Panc1 (cell line): ENCODE measurements at regions not wholly inside any gene's neighbourhood (a gene's known extent, or its start where the extent isn't known, plus 50 kb on each side); places are given as distances from the start of the nearest gene placed in this dataset.

Experiments used
- ATAC-seq: fragments of 200-7000 bp; cut with Tn5 transposase; 2 replicates; pipeline ENCODE4 v1.9.1; 2020; ENCODE audit warnings: mild to moderate bottlenecking, moderate library complexity
- BruUV-seq: library from RNA; stranded (reverse); fragments of 400-500 nt; replicated peaks from 2 replicates; lab custom pipeline; 2021; lab: Mats Ljungman, UMichigan
- CTCF ChIA-PET: fragments of 300-600 bp; sonication (Branson Sonifier 250); formaldehyde crosslinking; loops from one replicate; lab custom pipeline; 2022; ENCODE audit warnings: antibody characterized with exemption; lab: Charles Lee
- POLR2A ChIA-PET: fragments of 300-600 bp; sonication (Branson Sonifier 250); formaldehyde crosslinking; loops from one replicate; lab custom pipeline; 2022; ENCODE audit warnings: antibody characterized with exemption; lab: Charles Lee
- DNase-seq: peaks from one replicate; pipeline ENCODE4 v3.0.0-alpha.2; 2010; ENCODE audit warnings: low read depth, low spot score
- H3K27ac ChIP-seq: 2 replicates; pipeline ENCODE4 v1.5.1; 2011; ENCODE audit warnings: mild to moderate bottlenecking, low read length, inconsistent platforms
- H3K27me3 ChIP-seq: fragments of 200-500 bp; sonication (Bioruptor generic); 2 replicates; pipeline ENCODE4 v1.6.0; 2014; ENCODE audit warnings: low read length, inconsistent platforms; ENCODE audit not compliant: control insufficient read depth, insufficient read depth
- H3K36me3 ChIP-seq: fragments of 200-500 bp; sonication (Bioruptor generic); 2 replicates; pipeline ENCODE4 v1.5.1; 2014; ENCODE audit warnings: inconsistent platforms, mild to moderate bottlenecking, low read length, moderate library complexity; ENCODE audit not compliant: control insufficient read depth, insufficient read depth
- H3K4me1 ChIP-seq: 2 replicates; pipeline ENCODE4 v1.5.1; 2011; ENCODE audit warnings: inconsistent platforms, mild to moderate bottlenecking, low read length, moderate library complexity; ENCODE audit not compliant: control insufficient read depth, insufficient read depth
- H3K4me3 ChIP-seq, 2 experiments: 2 replicates each; pipeline ENCODE4 v1.5.1; 2011 to 2012; ENCODE audit warnings: low read depth in 2 of 2, low read length in 2 of 2, mild to moderate bottlenecking in 2 of 2, inconsistent platforms in 1 of 2, moderate library complexity in 1 of 2
- H3K9me3 ChIP-seq: fragments of 200-500 bp; sonication (Bioruptor generic); 2 replicates; pipeline ENCODE4 v1.5.1; 2014; ENCODE audit warnings: low read depth, mild to moderate bottlenecking, inconsistent platforms, low read length, moderate library complexity; ENCODE audit not compliant: control insufficient read depth, insufficient read depth
- POLR2AphosphoS5 ChIP-seq: IDR thresholded peaks from 2 replicates; pipeline ENCODE4 v1.6.1; 2012; ENCODE audit warnings: mild to moderate bottlenecking, low read depth, low read length, moderate library complexity
- REST ChIP-seq, 2 experiments: IDR thresholded peaks; 2 replicates each; pipeline ENCODE4 v1.6.1; 2011 to 2012; ENCODE audit warnings: low read depth in 2 of 2, control low read depth in 1 of 2, low read length in 1 of 2, mild to moderate bottlenecking in 1 of 2, moderate library complexity in 1 of 2; ENCODE audit not compliant: insufficient read depth in 1 of 2
- SIN3A ChIP-seq: IDR thresholded peaks from 2 replicates; pipeline ENCODE4 v1.6.1; 2012; ENCODE audit warnings: low read depth, mild to moderate bottlenecking, low read length, moderate library complexity, borderline replicate concordance; ENCODE audit not compliant: insufficient read depth
- TCF7L2 ChIP-seq: IDR thresholded peaks from 2 replicates; pipeline ENCODE4 v1.6.1; 2011; ENCODE audit warnings: mild to moderate bottlenecking, low read depth, low read length, inconsistent platforms
- in situ Hi-C: cut with HindIII; loops from 2 replicates; pipeline ENCODE4 v1.10.0; 2016; ENCODE audit warnings: low sequenced_read_pairs, low pct_unique_long_range_greater_than_20kb
- intact Hi-C: fragments of 100-400 bp; cut with micrococcal nuclease; formaldehyde crosslinking; loops from one replicate; pipeline ENCODE4 v1.10.0; 2022; ENCODE audit not compliant: unreplicated experiment
- TF ChIP-seq, protein P1 (sequence below): fragments of 450-650 bp; IDR thresholded peaks from 2 replicates; pipeline ENCODE4 v1.5.1; 2017; ENCODE audit warnings: mild to moderate bottlenecking

DNA sequence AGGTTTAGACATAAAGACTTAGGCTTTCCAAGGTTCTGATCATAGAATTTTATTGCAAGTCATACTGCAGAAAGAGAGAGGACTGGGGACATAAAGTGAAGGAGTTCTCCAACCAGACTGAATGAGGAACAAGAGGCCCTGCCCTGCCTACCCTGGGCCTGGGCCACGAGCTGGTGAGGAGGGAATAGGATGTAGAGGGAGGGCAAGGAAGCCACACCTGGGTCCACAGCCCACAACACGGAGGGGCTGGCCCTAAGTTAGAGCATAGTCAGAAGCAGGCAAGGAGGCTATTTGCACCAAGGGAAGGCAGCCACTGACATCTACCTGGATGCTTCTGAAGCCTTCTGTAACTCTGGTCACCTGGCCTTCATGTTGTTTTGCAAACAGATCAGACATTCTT lies 82.2 kb upstream of the CXCL12 start:
- POLR2A ChIA-PET: no interaction called here
- no peak overlapping the region for H3K27ac ChIP-seq
- ATAC-seq (no peak), DNase-seq (no peak)
- no peaks in the 10 kb centered on the region for H3K9me3 ChIP-seq
- TF ChIP-seq POLR2AphosphoS5 (no peak), REST (IDR thresholded peaks at IDR 0.05; ENCODE audit: insufficient read depth in 1 of 2, low read depth in 2 of 2, low read length in 1 of 2) (no peak), SIN3A (no peak), TCF7L2 (no peak)
- TF ChIP-seq, protein P1, sequence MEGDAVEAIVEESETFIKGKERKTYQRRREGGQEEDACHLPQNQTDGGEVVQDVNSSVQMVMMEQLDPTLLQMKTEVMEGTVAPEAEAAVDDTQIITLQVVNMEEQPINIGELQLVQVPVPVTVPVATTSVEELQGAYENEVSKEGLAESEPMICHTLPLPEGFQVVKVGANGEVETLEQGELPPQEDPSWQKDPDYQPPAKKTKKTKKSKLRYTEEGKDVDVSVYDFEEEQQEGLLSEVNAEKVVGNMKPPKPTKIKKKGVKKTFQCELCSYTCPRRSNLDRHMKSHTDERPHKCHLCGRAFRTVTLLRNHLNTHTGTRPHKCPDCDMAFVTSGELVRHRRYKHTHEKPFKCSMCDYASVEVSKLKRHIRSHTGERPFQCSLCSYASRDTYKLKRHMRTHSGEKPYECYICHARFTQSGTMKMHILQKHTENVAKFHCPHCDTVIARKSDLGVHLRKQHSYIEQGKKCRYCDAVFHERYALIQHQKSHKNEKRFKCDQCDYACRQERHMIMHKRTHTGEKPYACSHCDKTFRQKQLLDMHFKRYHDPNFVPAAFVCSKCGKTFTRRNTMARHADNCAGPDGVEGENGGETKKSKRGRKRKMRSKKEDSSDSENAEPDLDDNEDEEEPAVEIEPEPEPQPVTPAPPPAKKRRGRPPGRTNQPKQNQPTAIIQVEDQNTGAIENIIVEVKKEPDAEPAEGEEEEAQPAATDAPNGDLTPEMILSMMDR: no peak
- CTCF ChIA-PET: no interaction called here
- in situ Hi-C loops: no loop called here
- H3K36me3 ChIP-seq: no peaks in the 10 kb centered on the region
- intact Hi-C loops: no loop called here
- no peaks in the 10 kb centered on the region; the same call in 1 of the 2 replicates for H3K27me3 ChIP-seq
- BruUV-seq: no TSS peak
- no peak overlapping the region for H3K4me3 ChIP-seq
- no peaks in the 10 kb centered on the region for H3K4me1 ChIP-seq

- no peak for ATAC-seq
- intact Hi-C loops: no loop called here
- H3K4me1 ChIP-seq: no peaks in the 10 kb centered on the region
- no peak for DNase-seq
- H3K27ac ChIP-seq: no peak overlapping the region
- in situ Hi-C loops: no loop called here
- H3K4me3 ChIP-seq: no peak overlapping the region
- TF ChIP-seq POLR2AphosphoS5 (no peak), REST (IDR thresholded peaks at IDR 0.05; ENCODE audit: insufficient read depth in 1 of 2, low read depth in 2 of 2, low read length in 1 of 2) (no peak), SIN3A (no peak), TCF7L2 (no peak)
- TF ChIP-seq, protein P1: no peak
- no TSS peak for BruUV-seq
- no peaks in the 10 kb centered on the region for H3K36me3 ChIP-seq
- ChIA-PET CTCF (no interaction called here), POLR2A (no interaction called here)
- no peaks in the 10 kb centered on the region; the same call in 1 of the 2 replicates for H3K27me3 ChIP-seq
- no peaks in the 10 kb centered on the region for H3K9me3 ChIP-seq
Measured at GRCh38 chr10:44467900-44468299, 83.0 kb upstream of the CXCL12 start.
